H9 (cell line): ENCODE measurements at regions not wholly inside any gene's neighbourhood (a gene's known extent, or its start where the extent isn't known, plus 50 kb on each side); places are given as distances from the start of the nearest gene placed in this dataset.

Experiments
- DNase-seq: peaks from one replicate; pipeline ENCODE4 v3.0.0-alpha.2; 2017
- H2AFZ ChIP-seq: one replicate; pipeline ENCODE4 v1.6.1; 2013; ENCODE audit warnings: mild to moderate bottlenecking, low read length, control low read depth, moderate library complexity
- H2AK5ac ChIP-seq: 2 replicates; pipeline ENCODE4 v1.6.1; 2013; ENCODE audit warnings: low read length, control low read depth, mixed read lengths; ENCODE audit not compliant: insufficient read length
- H2BK120ac ChIP-seq: one replicate; pipeline ENCODE4 v1.6.1; 2013; ENCODE audit warnings: low read depth, mild to moderate bottlenecking, low read length, control low read depth, inconsistent platforms; ENCODE audit not compliant: poor library complexity, severe bottlenecking
- H2BK12ac ChIP-seq: 2 replicates; pipeline ENCODE4 v1.6.1; 2013; ENCODE audit warnings: low read length, control low read depth, mixed read lengths, low read depth; ENCODE audit not compliant: insufficient read length
- H2BK15ac ChIP-seq: 2 replicates; pipeline ENCODE4 v1.6.1; 2013; ENCODE audit warnings: low read depth, low read length, control low read depth
- H2BK20ac ChIP-seq: one replicate; pipeline ENCODE4 v1.6.1; 2013; ENCODE audit warnings: low read depth, mild to moderate bottlenecking, low read length, control low read depth, inconsistent platforms; ENCODE audit not compliant: poor library complexity, severe bottlenecking
- H2BK5ac ChIP-seq: 2 replicates; pipeline ENCODE4 v1.6.1; 2013; ENCODE audit warnings: low read length, control low read depth, mixed read lengths; ENCODE audit not compliant: insufficient read length
- H3K14ac ChIP-seq: 2 replicates; pipeline ENCODE4 v1.6.1; 2013; ENCODE audit warnings: low read length, control low read depth; ENCODE audit not compliant: insufficient read depth
- H3K18ac ChIP-seq: 2 replicates; pipeline ENCODE4 v1.6.1; 2013; ENCODE audit warnings: low read depth, mild to moderate bottlenecking, mixed read lengths, low read length, control low read depth; ENCODE audit not compliant: insufficient read length
- H3K23ac ChIP-seq: 2 replicates; pipeline ENCODE4 v1.6.1; 2013; ENCODE audit warnings: low read length, control low read depth, mixed read lengths, low read depth; ENCODE audit not compliant: insufficient read length
- H3K23me2 ChIP-seq: 2 replicates; pipeline ENCODE4 v1.6.1; 2013; ENCODE audit warnings: low read depth, mild to moderate bottlenecking, mixed read lengths, low read length, control low read depth; ENCODE audit not compliant: insufficient read length, poor library complexity, severe bottlenecking
- H3K27ac ChIP-seq: 2 replicates; pipeline ENCODE4 v1.5.1; 2013; ENCODE audit warnings: low read length, control low read depth, mixed read lengths, low read depth; ENCODE audit not compliant: insufficient read length
- H3K27me3 ChIP-seq: 2 replicates; pipeline ENCODE4 v1.6.1; 2013; ENCODE audit warnings: low read length, control low read depth, inconsistent platforms; ENCODE audit not compliant: insufficient read depth
- H3K4ac ChIP-seq: 2 replicates; pipeline ENCODE4 v1.6.1; 2013; ENCODE audit warnings: low read depth, mild to moderate bottlenecking, control low read depth, inconsistent platforms, low read length, moderate library complexity
- H3K4me1 ChIP-seq: 2 replicates; pipeline ENCODE4 v1.6.1; 2013; ENCODE audit warnings: low read length, control low read depth, inconsistent platforms; ENCODE audit not compliant: insufficient read depth
- H3K4me2 ChIP-seq: 2 replicates; pipeline ENCODE4 v1.6.1; 2013; ENCODE audit warnings: low read length, control low read depth, mixed read lengths; ENCODE audit not compliant: insufficient read length, insufficient read depth
- H3K56ac ChIP-seq: 2 replicates; pipeline ENCODE4 v1.6.1; 2013; ENCODE audit warnings: low read depth, mild to moderate bottlenecking, mixed read lengths, low read length, control low read depth; ENCODE audit not compliant: insufficient read length
- H3K79me1 ChIP-seq: 2 replicates; pipeline ENCODE4 v1.6.1; 2013; ENCODE audit warnings: low read depth, mild to moderate bottlenecking, moderate library complexity, low read length, control low read depth, inconsistent platforms; ENCODE audit not compliant: insufficient read depth, poor library complexity, severe bottlenecking
- H3K79me2 ChIP-seq: 2 replicates; pipeline ENCODE4 v1.6.1; 2013; ENCODE audit warnings: low read length, control low read depth, inconsistent platforms; ENCODE audit not compliant: insufficient read depth
- H3K9ac ChIP-seq: 2 replicates; pipeline ENCODE4 v1.6.1; 2013; ENCODE audit warnings: low read length, control low read depth, mixed read lengths; ENCODE audit not compliant: insufficient read length; ENCODE audit errors: extremely low read depth
- H3K9me3 ChIP-seq: one replicate; pipeline ENCODE4 v1.6.1; 2013; ENCODE audit warnings: low read depth, low read length, inconsistent platforms; ENCODE audit not compliant: control insufficient read depth
- H3T11ph ChIP-seq: one replicate; pipeline ENCODE4 v1.6.1; 2013; ENCODE audit warnings: mild to moderate bottlenecking, low read length, control low read depth, inconsistent platforms
- H4K20me1 ChIP-seq: one replicate; pipeline ENCODE4 v1.6.1; 2013; ENCODE audit not compliant: control insufficient read depth, insufficient read length, insufficient read depth
- H4K5ac ChIP-seq: 2 replicates; pipeline ENCODE4 v1.6.1; 2013; ENCODE audit warnings: low read depth, mild to moderate bottlenecking, mixed read lengths, low read length, control low read depth; ENCODE audit not compliant: insufficient read length
- H4K8ac ChIP-seq: replicated peaks from 2 replicates; pipeline ENCODE4 v1.6.1; 2013; ENCODE audit warnings: low read length, control low read depth, mixed read lengths, low read depth; ENCODE audit not compliant: insufficient read length
- H4K91ac ChIP-seq: 2 replicates; pipeline ENCODE4 v1.6.1; 2013; ENCODE audit warnings: low read depth, mild to moderate bottlenecking, moderate library complexity, mixed read lengths, low read length, control low read depth; ENCODE audit not compliant: insufficient read length
- H3K27ac Mint-ChIP-seq, 3 experiments: 2 replicates in 2 of 3; 3 replicates in 1 of 3; pipeline ENCODE4 v1.8.0; 2020 to 2021; ENCODE audit warnings: mixed read lengths in 3 of 3, mild to moderate bottlenecking in 1 of 3, moderate library complexity in 1 of 3
- H3K27me3 Mint-ChIP-seq: 2 replicates; pipeline ENCODE4 v1.8.0; 2021; ENCODE audit warnings: low read depth, mild to moderate bottlenecking, moderate library complexity, mixed read lengths
- H3K36me3 Mint-ChIP-seq, 3 experiments: 2 replicates in 2 of 3; 3 replicates in 1 of 3; pipeline ENCODE4 v1.8.0; 2020 to 2021; ENCODE audit warnings: low read depth in 3 of 3, mixed read lengths in 3 of 3; ENCODE audit not compliant: insufficient read depth in 1 of 3
- H3K4me1 Mint-ChIP-seq, 2 experiments: 2 replicates each; pipeline ENCODE4 v1.8.0; 2020; ENCODE audit warnings: mixed read lengths in 2 of 2
- H3K4me3 Mint-ChIP-seq, 2 experiments: 2 replicates in 1 of 2; 3 replicates in 1 of 2; pipeline ENCODE4 v1.8.0; 2020 to 2021; ENCODE audit warnings: mild to moderate bottlenecking in 2 of 2, mixed read lengths in 2 of 2, moderate library complexity in 1 of 2
- H3K9me3 Mint-ChIP-seq, 2 experiments: 2 replicates in 1 of 2; 3 replicates in 1 of 2; pipeline ENCODE4 v1.8.0; 2020; ENCODE audit warnings: mild to moderate bottlenecking in 2 of 2, mixed read lengths in 2 of 2, moderate library complexity in 1 of 2
- WGBS: extraction: QIAGEN DNeasy Blood & Tissue Kit; methylation state at CpG from one replicate; pipeline ENCODE4 v1.1.7; 2013; ENCODE audit warnings: missing lambda C conversion rate, low lambda C conversion rate, mixed read lengths; ENCODE audit not compliant: insufficient read length; ENCODE audit errors: extremely low coverage; 5-methylcytosine and 5-hydroxymethylcytosine counted together
- TF ChIP-seq, protein P1 (sequence below): fragments of 200-600 bp; sonication (generic); conservative IDR thresholded peaks from 3 replicates; pipeline ENCODE4 v1.8.0; 2021; ENCODE audit warnings: antibody characterized with exemption, mild to moderate bottlenecking

DNA sequence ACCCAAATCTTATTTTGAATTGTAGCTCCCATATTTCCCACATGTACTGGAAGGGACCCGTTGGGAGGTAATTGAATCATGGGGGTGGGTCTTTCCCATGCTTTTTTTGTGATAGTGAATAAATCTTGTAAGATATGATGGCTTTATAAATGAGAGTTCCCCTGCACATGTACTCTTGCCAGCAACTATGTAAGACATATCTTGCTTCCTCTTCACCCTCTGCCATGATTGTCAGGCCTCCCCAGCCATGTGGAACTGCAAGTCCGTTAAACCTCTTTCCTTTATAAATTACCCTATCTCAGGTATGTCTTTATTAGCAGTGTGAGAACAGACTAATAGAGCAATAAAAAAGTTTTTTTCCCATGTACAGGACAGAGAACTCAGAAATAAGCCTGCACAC, 468.4 kb upstream of the SPHKAP start:
- Histone ChIP-seq H2BK15ac (no peak overlapping the region), H3K23ac (no peak overlapping the region), H3K14ac (no peak overlapping the region), H2AK5ac (no peak overlapping the region), H3T11ph (no peak overlapping the region), H2BK20ac (no peak overlapping the region), H4K20me1 (no peaks in the 10 kb centered on the region), H3K23me2 (no peaks in the 10 kb centered on the region), H4K5ac (no peak overlapping the region), H4K91ac (no peak overlapping the region), H2BK120ac (no peak overlapping the region), H3K56ac (no peak overlapping the region), H3K79me2 (no peaks in the 10 kb centered on the region), H2AFZ (no peak overlapping the region), H3K18ac (no peak overlapping the region), H2BK12ac (no peak overlapping the region), H3K4me1 (no peaks in the 10 kb centered on the region), H3K9me3 (no peaks in the 10 kb centered on the region), H3K4me2 (no peak overlapping the region), H2BK5ac (no peak overlapping the region), H3K27me3 (no peaks in the 10 kb centered on the region), H3K9ac (no peak overlapping the region), H3K79me1 (no peaks in the 10 kb centered on the region), H3K4ac (no peak overlapping the region), H4K8ac (no peak overlapping the region), H3K27ac (no peak overlapping the region)
- Mint-ChIP-seq H3K36me3 (no peaks in the 10 kb centered on the region), H3K9me3 (no peaks in the 10 kb centered on the region), H3K4me3 (no peak overlapping the region), H3K4me1 (no peaks in the 10 kb centered on the region), H3K27ac (no peak overlapping the region), H3K27me3 (no peaks in the 10 kb centered on the region)
- TF ChIP-seq, protein P1, sequence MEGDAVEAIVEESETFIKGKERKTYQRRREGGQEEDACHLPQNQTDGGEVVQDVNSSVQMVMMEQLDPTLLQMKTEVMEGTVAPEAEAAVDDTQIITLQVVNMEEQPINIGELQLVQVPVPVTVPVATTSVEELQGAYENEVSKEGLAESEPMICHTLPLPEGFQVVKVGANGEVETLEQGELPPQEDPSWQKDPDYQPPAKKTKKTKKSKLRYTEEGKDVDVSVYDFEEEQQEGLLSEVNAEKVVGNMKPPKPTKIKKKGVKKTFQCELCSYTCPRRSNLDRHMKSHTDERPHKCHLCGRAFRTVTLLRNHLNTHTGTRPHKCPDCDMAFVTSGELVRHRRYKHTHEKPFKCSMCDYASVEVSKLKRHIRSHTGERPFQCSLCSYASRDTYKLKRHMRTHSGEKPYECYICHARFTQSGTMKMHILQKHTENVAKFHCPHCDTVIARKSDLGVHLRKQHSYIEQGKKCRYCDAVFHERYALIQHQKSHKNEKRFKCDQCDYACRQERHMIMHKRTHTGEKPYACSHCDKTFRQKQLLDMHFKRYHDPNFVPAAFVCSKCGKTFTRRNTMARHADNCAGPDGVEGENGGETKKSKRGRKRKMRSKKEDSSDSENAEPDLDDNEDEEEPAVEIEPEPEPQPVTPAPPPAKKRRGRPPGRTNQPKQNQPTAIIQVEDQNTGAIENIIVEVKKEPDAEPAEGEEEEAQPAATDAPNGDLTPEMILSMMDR = no peak
- no peak for DNase-seq
- no CpG with 5 or more reads among the region's 2 CpGs for WGBS
